NCI-H748 (cell line): ENCODE measurements at regions not wholly inside any gene's neighbourhood (a gene's known extent, or its start where the extent isn't known, plus 50 kb on each side); places are given as distances from the start of the nearest gene placed in this dataset.
"Not testable (repeated sequence)": the region's sequence is repeated elsewhere in the genome, so short reads cannot be mapped to it uniquely, and the experiment has no call there.

Experiments used
- DNase-seq: peaks from one replicate; lab custom pipeline; 2025; ENCODE audit not compliant: unreplicated experiment; lab: John Stamatoyannopoulos, UW

- DNase-seq, result peak; percentile 99
Measured at GRCh38 chr6:44000164-44000842, 126.9 kb downstream of the MRPL14 start.

DNA sequence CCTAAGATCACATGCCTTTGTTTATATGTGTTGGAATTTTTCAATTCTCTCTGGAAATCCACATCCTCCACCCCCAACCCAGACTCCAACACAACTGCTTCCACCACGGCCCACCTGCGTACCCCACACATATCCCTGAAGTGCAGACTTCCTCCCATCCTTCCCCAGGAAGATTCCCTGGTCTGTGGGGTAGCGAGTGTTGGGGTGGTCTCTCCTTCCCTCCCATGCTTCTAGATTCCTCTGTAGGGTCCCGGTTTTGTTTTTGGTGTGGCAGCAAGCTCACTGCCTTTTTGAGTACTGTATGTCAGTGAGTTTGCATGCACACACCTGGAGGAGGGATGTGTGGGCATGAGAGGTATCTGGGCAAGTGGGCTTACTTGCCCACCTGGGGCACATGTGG, 127.6 kb downstream of the MRPL14 start:
- no peak for DNase-seq

GRCh38 chr6:43998592-43999243, 128.5 kb downstream of the MRPL14 start:
- DNase-seq, result peak; percentile 41

DNA sequence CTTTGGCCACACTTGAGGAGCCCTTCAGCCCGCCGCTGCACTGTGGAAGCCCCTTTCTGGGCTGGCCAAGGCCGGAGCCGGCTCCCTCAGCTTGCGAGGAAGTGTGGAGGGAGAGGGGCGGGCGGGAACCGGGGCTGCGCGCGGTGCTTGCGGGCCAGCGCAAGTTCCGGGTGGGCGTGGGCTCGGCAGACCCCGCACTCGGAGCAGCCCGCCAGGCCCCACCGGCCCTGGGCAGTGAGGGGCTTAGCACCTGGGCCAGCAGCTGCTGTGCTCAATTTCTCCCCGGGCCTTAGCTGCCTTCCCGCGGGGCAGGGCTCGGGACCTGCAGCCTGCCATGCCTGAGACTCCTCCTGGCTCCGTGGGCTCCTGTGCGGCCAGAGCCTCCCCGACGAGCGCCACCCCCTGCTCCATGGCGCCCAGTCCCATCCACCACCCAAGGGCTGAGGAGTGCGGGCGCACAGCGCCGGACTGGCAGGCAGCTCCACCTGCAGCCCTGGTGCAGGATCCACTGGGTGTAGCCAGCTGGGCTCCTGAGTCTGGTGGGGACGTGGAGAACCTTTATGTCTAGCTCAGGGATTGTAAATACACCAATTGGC, 129.2 kb downstream of the MRPL14 start:
- DNase-seq, result not testable (repeated sequence)

DNA sequence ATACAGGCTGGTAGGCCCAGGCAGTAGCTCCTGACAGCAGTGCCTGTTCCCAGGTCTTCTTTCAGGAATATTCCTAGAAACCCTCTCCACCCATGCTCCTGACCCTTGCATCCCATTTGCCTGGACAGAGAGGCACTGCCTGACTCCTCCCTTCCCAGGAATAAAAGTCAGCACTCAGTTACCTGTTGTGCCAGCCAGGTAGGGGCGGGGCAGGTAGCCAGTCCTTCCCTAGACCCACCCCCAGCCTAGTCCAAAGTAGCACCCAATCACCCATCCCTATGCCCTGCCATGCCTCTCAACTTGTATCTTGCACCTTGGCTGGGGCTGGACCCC, 129.9 kb downstream of the MRPL14 start:
- DNase-seq, result no peak

DNA sequence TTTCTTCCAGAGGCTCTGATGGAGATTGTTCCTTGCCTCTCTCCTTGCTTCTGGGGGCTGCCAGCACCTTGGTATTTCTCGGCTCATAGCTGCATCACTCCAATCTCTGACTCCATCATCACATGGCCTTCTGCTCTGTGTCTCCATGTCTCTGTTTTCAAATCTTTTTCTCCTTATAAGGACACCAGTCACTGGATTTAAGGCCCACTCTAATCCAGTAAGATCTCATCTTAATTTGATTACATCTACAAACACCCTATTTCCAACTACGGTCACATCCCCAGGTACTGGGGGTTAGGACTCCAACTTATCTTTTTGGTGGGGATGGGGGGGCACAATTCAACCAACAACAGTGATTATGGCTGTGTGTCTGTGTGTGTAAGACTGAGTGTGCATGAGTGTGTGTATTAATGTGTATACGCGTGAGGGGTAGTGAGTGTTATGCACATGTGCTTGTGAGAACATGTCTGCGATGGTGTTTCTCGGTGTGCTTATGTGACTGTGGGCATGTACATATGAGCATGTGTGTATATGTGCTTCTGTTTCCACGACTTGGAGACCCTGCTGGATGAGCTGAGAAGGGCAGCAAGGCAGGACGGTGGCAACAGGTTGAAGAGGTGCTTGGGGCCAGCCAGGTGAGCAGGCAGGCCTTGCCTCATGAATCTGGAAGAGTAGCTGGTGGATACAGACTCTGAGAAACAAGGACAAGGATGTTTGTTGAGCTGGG, 130.5 kb downstream of the MRPL14 start:
- DNase-seq, result no peak

DNA sequence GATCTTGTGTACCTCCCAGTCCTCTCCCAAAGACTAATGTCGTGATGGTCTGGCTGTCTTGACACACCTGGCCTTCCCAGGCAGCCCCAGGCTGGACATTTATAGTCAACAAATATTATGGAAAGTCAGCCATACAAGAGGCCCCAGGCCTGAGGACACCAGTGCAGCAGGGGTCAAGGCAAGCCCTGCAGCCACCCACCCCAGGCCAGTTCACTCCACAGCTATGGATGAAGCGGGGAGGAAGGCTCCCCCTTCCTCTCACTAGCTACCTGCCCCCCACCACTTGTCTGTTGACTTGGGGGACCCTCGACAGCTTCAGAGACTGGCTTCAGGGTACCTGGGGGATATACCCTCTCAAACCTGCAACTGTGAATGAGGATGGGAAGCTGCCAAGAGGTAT, 132.1 kb downstream of the MRPL14 start:
- DNase-seq, result no peak

DNA sequence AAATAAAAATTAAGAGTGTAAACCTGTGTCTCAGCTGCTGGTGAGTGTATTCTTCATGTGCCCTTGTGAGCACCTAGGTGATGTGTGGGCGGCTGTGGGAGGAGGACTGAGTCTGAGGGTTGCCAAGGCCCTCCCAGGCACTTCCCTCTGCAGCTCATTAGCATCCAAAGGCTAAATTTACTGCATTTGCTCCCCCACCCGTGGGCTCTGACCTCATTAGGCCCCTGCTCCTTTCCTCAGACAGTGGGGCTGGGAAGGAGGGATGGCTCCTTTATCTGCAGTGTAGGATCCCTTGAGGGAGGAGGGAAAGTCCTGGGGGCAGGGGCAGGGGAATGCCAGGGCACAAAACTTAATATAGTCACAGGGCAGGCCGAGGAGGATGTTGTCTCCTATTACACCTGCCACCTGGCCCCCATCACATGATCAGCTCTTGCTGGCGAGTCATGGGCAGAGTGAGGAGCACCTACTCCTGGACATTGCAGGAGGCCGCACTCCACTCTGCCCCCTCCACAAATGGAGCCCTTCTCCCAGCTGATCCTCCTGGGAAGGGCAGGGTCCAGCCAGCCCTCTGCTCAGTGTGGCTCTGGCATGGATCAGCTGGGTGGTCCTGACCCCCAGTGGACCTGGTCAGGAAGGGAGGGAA, 133.2 kb downstream of the MRPL14 start:
- DNase-seq, result no peak

GRCh38 chr6:43992783-43993644, 134.2 kb downstream of the MRPL14 start:
- no peak for DNase-seq

DNA sequence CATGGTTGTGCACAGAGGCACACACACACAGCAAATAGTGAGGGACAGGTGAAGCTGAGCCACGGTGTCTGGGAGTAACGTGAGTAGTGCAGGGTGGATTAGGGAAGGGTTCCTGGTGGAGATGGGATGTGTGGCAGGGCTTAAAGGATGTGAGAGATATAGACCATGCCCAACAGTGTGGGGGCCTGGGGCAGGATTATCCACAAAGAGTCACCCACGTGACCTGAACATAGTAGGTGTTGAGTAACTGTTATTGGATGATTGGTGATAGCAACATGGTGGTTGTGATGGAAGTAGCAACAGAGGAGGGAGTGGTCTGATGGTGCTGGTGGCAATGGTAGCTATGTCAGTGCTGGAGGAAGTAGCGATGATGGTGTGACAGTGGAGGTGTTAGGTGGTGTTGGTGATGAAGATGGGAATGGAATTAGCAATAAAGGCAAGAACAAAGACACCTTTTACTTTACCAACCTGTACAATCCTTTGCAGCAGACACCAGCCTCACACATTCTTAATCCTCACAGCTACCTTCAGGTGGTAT, 135.1 kb downstream of the MRPL14 start:
- no peak for DNase-seq

DNA sequence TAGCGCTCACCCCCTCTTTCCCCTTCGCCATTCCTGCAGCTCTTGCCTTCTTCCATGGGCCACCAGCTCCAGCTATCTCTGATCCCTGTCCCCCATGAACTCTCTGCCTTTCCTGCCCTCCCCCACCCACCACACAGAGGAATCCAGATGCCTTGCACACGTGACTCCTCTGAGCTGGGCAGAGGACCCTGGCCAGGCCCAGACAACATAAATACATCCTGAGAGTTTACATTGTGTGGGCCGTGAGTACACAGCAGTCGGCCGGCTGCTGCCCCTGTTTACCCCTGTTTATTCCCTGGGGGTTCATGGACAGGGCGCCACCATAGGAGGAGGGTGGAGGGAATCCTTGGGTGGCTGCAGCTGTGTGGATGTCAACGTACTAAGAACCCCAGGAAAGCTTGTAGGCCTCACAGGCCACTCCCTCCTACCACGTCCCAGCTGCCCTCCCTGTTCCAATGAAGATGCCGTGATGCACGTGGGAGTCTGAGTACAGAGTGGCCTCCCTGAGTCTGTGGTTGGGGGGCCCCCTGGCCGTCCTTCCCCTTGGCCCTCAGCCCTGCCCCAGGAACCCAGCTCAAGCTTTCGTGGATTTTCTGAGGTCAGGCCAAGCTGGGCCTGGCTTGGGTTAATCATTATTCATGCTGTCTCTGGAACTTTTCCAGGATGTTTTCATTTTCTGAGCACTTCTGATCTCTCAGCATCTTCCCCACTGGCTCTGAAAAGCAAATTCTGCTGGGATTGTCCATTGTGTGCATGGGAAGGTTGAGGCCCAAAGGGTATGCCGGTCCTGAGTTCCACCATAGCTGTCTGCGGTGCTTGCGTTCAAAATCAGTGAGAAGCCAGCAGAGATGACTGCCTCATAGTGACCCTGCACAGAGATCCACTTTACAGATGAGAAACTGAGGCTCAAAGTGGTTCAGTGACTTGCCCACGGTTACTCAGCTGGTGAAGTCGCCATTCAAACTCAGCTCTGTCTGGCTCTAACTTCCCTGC, 136.3 kb downstream of the MRPL14 start:
- peak; percentile 32 for DNase-seq

DNA sequence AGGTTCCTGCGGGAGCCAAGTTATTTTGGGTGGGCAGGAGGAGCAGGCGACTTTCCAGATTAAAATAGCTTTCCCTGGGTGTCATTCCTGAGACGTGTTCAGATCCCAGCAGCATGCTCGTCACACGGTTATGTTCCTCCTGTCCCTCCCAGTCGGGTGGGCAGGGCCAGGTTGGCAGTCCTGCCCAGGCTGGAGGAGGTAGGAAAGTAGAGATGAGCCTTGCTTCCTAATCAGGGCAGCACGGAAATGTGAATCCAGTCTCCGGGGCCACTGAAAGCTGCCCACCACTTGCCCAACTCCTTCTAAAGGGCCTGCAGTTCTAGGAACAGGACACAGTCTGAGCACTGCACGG, 137.0 kb downstream of the MRPL14 start:
- DNase-seq, result no peak

- DNase-seq, result no peak
Measured at GRCh38 chr6:43989581-43990146, 137.6 kb downstream of the MRPL14 start.

DNA sequence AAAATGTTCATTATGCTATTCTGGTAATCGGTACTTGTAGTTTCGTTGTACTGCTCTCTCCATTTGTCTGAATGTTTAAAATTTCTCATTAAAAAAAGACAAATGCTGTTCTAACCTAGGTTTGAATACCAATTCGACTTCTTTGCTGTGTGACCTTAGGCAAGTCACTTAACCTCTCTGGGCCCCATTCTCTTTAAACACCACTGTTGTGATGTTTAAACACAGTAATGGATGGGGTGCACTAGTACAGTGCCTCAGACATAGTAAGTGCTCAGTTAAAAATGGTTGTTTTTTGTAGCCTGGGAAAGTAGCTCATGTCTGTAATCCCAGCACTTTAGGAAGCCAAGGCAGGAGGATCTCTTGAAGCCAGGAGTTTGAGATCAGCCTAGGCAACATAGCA, 138.5 kb downstream of the MRPL14 start:
- DNase-seq, result no peak

GRCh38 chr6:43987838-43988439, 139.3 kb downstream of the MRPL14 start:
- no peak for DNase-seq

- no peak for DNase-seq
Measured at GRCh38 chr6:43986177-43986825, 141.0 kb downstream of the MRPL14 start.

GRCh38 chr6:43985329-43985728, 141.9 kb downstream of the MRPL14 start:
- peak; percentile 82 for DNase-seq
